ENCODE measurements at regions not wholly inside any gene's neighbourhood (a gene's known extent, or its start where the extent isn't known, plus 50 kb on each side); places are given as distances from the start of the nearest gene placed in this dataset.

GRCh38 chr2:215542690-215543089 lies 106.8 kb upstream of the FN1 start:
- no peak overlapping the region for H3K9ac ChIP-seq (ENCODE audit: insufficient read depth in 1 of 2, low read depth in 2 of 2, low read length in 2 of 2)
- H3K79me2 ChIP-seq (ENCODE audit: control insufficient read depth, insufficient read depth, low read length): no peaks in the 10 kb centered on the region
- no peak overlapping the region for H2AFZ ChIP-seq (ENCODE audit: low read depth, low read length)
- H3K36me3 ChIP-seq (ENCODE audit: control insufficient read depth, insufficient read depth, low read length): no peaks in the 10 kb centered on the region
- H3K27ac ChIP-seq (ENCODE audit: extremely low read depth, low read depth, low read length): no peak overlapping the region
- BruUV-seq (replicated peaks): no TSS peak
- intact Hi-C loops (cut with micrococcal nuclease) (no loop called here), in situ Hi-C loops (cut with MboI) (no loop called here)
- no peaks in the 10 kb centered on the region for H3K9me3 ChIP-seq (replicated peaks; ENCODE audit: control insufficient read depth, insufficient read depth, low read depth, low read length)
- DNase-seq (ENCODE audit: extremely low read depth in 1 of 4, low spot score in 3 of 4): no peak
- no peaks in the 10 kb centered on the region for H3K27me3 ChIP-seq (ENCODE audit: control insufficient read depth in 2 of 2, insufficient read depth in 2 of 2, low read length in 2 of 2)
- no peak for FAIRE-seq
- no peaks in the 10 kb centered on the region for H3K9me1 ChIP-seq (ENCODE audit: control insufficient read depth, insufficient read depth, low read length)
- no peak for TF ChIP-seq CEBPG (CRISPR knock-in tag; IDR thresholded peaks at IDR 0.05)
- TF ChIP-seq CEBPG (tag; conservative IDR thresholded peaks at IDR 0.05 in 1 of 2, IDR thresholded peaks at IDR 0.05 in 1 of 2): no peak
- no peak for TF ChIP-seq E2F8 (IDR thresholded peaks at IDR 0.05; ENCODE audit: low read depth, partially characterized antibody)
- no peak for TF ChIP-seq BCL6 (CRISPR knock-in tag; IDR thresholded peaks at IDR 0.05)
- no peak for TF ChIP-seq IFI16 (CRISPR knock-in tag; IDR thresholded peaks at IDR 0.05)
- TF ChIP-seq ZNF124 (CRISPR knock-in tag; IDR thresholded peaks at IDR 0.05): no peak
- no peak overlapping the region for H3K4me3 ChIP-seq
- H3K4me2 ChIP-seq (ENCODE audit: insufficient read depth, low read length): no peak overlapping the region
- ChIA-PET POLR2A (no interaction called here), CTCF (ENCODE audit: low intra/inter-chr PET ratio) (no interaction called here)
- no peaks in the 10 kb centered on the region for H3K4me1 ChIP-seq (replicated peaks in 1 of 2; ENCODE audit: control insufficient read depth in 2 of 2, insufficient read depth in 2 of 2, low read length in 2 of 2)
- no peaks in the 10 kb centered on the region for H4K20me1 ChIP-seq (replicated peaks; ENCODE audit: control insufficient read depth, insufficient read depth, low read length)
- no peak for ATAC-seq
